CD4-positive, alpha-beta T cell (primary cell): ENCODE measurements at regions not wholly inside any gene's neighbourhood (a gene's known extent, or its start where the extent isn't known, plus 50 kb on each side); places are given as distances from the start of the nearest gene placed in this dataset.

ENCODE experiments used
- ATAC-seq: fragments of 200-7000 bp; cut with Tn5 transposase; one replicate; pipeline ENCODE4 v1.10.0; 2022; ENCODE audit warnings: mild to moderate bottlenecking; ENCODE audit not compliant: poor library complexity
- CTCF ChIA-PET: fragments of 350-600 bp; sonication (Branson Sonifier 250); formaldehyde crosslinking; loops from one replicate; lab custom pipeline; 2021; ENCODE audit warnings: antibody characterized with exemption, inconsistent platforms; lab: Charles Lee
- POLR2A ChIA-PET: fragments of 350-600 bp; sonication (Branson Sonifier 250); formaldehyde crosslinking; loops from one replicate; lab custom pipeline; 2021; ENCODE audit warnings: antibody characterized with exemption, inconsistent platforms; lab: Charles Lee
- DNase-seq, 14 experiments: peaks; one replicate each; pipeline ENCODE4 v3.0.0-alpha.2; 2013 to 2020; ENCODE audit warnings: mixed read lengths in 2 of 14
- H3K27ac ChIP-seq, 2 donors: one replicate each; pipeline versions ENCODE4 v1.5.1 to v1.7.0; 2013; ENCODE audit warnings: low read length in 2 of 2, low read depth in 1 of 2, mild to moderate bottlenecking in 1 of 2
- H3K27me3 ChIP-seq, 2 experiments: 1 replicate in 1 of 2; 2 replicates in 1 of 2; pipeline versions ENCODE4 v1.6.1 to v1.7.0; 2013; ENCODE audit warnings: low read length in 2 of 2, control low read depth in 1 of 2, mild to moderate bottlenecking in 1 of 2, moderate library complexity in 1 of 2; ENCODE audit not compliant: insufficient read depth in 2 of 2, control insufficient read depth in 1 of 2
- H3K36me3 ChIP-seq: one replicate; pipeline ENCODE4 v1.6.1; 2013; ENCODE audit warnings: low read length, control low read depth; ENCODE audit not compliant: insufficient read depth
- H3K4me1 ChIP-seq: one replicate; pipeline ENCODE4 v1.6.1; 2013; ENCODE audit warnings: low read length, control low read depth; ENCODE audit not compliant: insufficient read depth
- H3K4me3 ChIP-seq: one replicate; pipeline ENCODE4 v1.5.1; 2013; ENCODE audit warnings: mild to moderate bottlenecking, low read length, moderate library complexity
- H3K9me3 ChIP-seq, 2 experiments: 1 replicate in 1 of 2; 2 replicates in 1 of 2; pipeline versions ENCODE4 v1.6.1 to v1.7.0; 2013; ENCODE audit warnings: low read length in 2 of 2, mild to moderate bottlenecking in 2 of 2, control low read depth in 1 of 2, moderate library complexity in 1 of 2; ENCODE audit not compliant: control insufficient read depth in 1 of 2, insufficient read depth in 1 of 2
- H3K27ac Mint-ChIP-seq: one replicate; pipeline ENCODE4 v1.8.0; 2020; ENCODE audit warnings: mixed read lengths
- H3K27me3 Mint-ChIP-seq: one replicate; pipeline ENCODE4 v1.8.0; 2021; ENCODE audit warnings: mixed read lengths
- H3K36me3 Mint-ChIP-seq: one replicate; pipeline ENCODE4 v1.8.0; 2021; ENCODE audit warnings: low read depth, mixed read lengths
- H3K4me1 Mint-ChIP-seq: one replicate; pipeline ENCODE4 v1.8.0; 2021; ENCODE audit warnings: low read depth, mixed read lengths
- H3K4me3 Mint-ChIP-seq: one replicate; pipeline ENCODE4 v1.8.0; 2020; ENCODE audit warnings: mild to moderate bottlenecking, mixed read lengths
- H3K9me3 Mint-ChIP-seq: one replicate; pipeline ENCODE4 v1.8.0; 2020; ENCODE audit warnings: mixed read lengths
- CTCF ChIP-seq: fragments of 200-600 bp; IDR thresholded peaks from one replicate; pipeline ENCODE4 v1.8.0; 2022; ENCODE audit warnings: antibody characterized with exemption, mild to moderate bottlenecking
- intact Hi-C, 2 experiments: fragments of 100-400 bp; cut with DNase I in 1 of 2; cut with micrococcal nuclease in 1 of 2; formaldehyde crosslinking; loops; one replicate each; pipeline versions ENCODE4 v1.15.1 to v1.9.0; 2023 to 2025; cut with DNase I, micrococcal nuclease

GRCh38 chr11:25183411-25183810, 686.6 kb downstream of the LUZP2 start:
- no peaks in the 10 kb centered on the region for H3K4me1 Mint-ChIP-seq
- H3K27ac Mint-ChIP-seq: no peak overlapping the region
- no peak for ATAC-seq
- H3K36me3 Mint-ChIP-seq: no peaks in the 10 kb centered on the region
- H3K9me3 Mint-ChIP-seq: peaks cover 6% of the 10 kb centered on the region
- no peaks in the 10 kb centered on the region for H3K27me3 Mint-ChIP-seq
- Histone ChIP-seq H3K4me1 (no peaks in the 10 kb centered on the region), H3K27me3 (no peaks in the 10 kb centered on the region), H3K9me3 (peaks cover 0 to 4% of the 10 kb centered on the region in 2 experiments), H3K4me3 (no peak overlapping the region), H3K36me3 (no peaks in the 10 kb centered on the region), H3K27ac (no peak overlapping the region)
- no peak for DNase-seq
- ChIA-PET CTCF (no interaction called here), POLR2A (no interaction called here)
- intact Hi-C loops: no loop called here
- no peak for TF ChIP-seq CTCF
- H3K4me3 Mint-ChIP-seq: no peak overlapping the region

- Histone ChIP-seq H3K27ac (no peak overlapping the region), H3K4me3 (no peak overlapping the region), H3K9me3 (peaks cover 0 to 6% of the 10 kb centered on the region in 2 experiments), H3K4me1 (no peaks in the 10 kb centered on the region), H3K27me3 (no peaks in the 10 kb centered on the region), H3K36me3 (no peaks in the 10 kb centered on the region)
- Mint-ChIP-seq H3K4me1 (no peaks in the 10 kb centered on the region), H3K4me3 (no peak overlapping the region), H3K36me3 (no peaks in the 10 kb centered on the region), H3K27ac (no peak overlapping the region), H3K9me3 (peaks cover 6% of the 10 kb centered on the region), H3K27me3 (no peaks in the 10 kb centered on the region)
- no peak for DNase-seq
- intact Hi-C loops: no loop called here
- TF ChIP-seq CTCF: no peak
- no peak for ATAC-seq
- ChIA-PET CTCF (no interaction called here), POLR2A (no interaction called here)
These were observed 700.7 kb downstream of the LUZP2 start for GRCh38 chr11:25197515-25197914.

- ChIA-PET POLR2A (no interaction called here), CTCF (no interaction called here)
- Mint-ChIP-seq H3K9me3 (peaks cover 6% of the 10 kb centered on the region), H3K4me1 (no peaks in the 10 kb centered on the region), H3K4me3 (no peak overlapping the region), H3K27me3 (no peaks in the 10 kb centered on the region), H3K36me3 (no peaks in the 10 kb centered on the region), H3K27ac (no peak overlapping the region)
- TF ChIP-seq CTCF: no peak
- Histone ChIP-seq H3K9me3 (peaks cover 0 to 6% of the 10 kb centered on the region in 2 experiments), H3K4me3 (no peak overlapping the region), H3K36me3 (no peaks in the 10 kb centered on the region), H3K27me3 (no peaks in the 10 kb centered on the region), H3K4me1 (no peaks in the 10 kb centered on the region), H3K27ac (no peak overlapping the region)
- intact Hi-C loops: no loop called here
- ATAC-seq: no peak
- no peak for DNase-seq
These were observed 701.9 kb downstream of the LUZP2 start for GRCh38 chr11:25198704-25199103.
